GM19455 (cell line): ENCODE measurements at regions not wholly inside any gene's neighbourhood (a gene's known extent, or its start where the extent isn't known, plus 50 kb on each side); places are given as distances from the start of the nearest gene placed in this dataset.

Experiments
- ATAC-seq: cut with Tn5 transposase; IDR thresholded peaks from one replicate; pipeline ENCODE4 v1.9.1; 2021; ENCODE audit not compliant: unreplicated experiment

DNA sequence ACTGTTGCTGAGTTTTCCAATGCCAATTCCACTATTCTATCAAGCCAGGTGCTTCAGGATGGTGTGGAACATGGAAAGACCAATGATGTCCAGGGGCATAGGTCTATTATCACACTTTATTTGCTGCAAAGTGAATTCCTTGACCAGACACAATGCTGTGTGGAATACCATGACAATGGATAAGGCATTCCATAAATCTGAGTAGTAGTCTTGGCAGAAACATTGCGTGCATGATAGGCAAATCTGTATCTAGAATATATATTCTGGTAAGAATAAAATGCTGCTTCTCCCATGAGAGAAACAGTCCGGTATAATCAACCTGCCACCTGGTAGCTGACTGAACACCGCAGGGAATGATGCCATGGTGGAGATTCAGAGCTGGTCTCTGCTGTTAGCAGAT, 70.0 kb upstream of the ALDH1A3 start:
- no peak for ATAC-seq

GRCh38 chr15:100810229-100810628, 69.4 kb upstream of the ALDH1A3 start:
- no peak for ATAC-seq

DNA sequence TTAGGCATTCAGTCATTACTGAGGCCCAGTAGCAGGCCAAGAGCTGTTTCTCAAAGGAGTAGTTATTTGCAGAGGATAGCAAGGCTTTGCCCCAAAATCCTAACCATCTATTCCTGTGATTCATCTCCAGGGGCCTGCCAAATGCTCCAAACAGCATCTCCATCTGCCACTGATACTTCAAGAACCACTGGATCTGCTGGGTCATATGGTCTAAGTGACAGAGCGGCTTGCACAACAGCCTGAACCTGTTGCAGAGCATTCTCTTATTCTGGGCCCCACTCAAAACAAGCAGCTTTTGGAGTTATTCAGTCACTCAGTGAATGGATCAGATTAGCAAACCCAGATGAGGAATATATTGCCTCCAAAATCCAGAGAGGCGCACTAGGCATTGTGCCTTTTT, 68.8 kb upstream of the ALDH1A3 start:
- ATAC-seq, result no peak

DNA sequence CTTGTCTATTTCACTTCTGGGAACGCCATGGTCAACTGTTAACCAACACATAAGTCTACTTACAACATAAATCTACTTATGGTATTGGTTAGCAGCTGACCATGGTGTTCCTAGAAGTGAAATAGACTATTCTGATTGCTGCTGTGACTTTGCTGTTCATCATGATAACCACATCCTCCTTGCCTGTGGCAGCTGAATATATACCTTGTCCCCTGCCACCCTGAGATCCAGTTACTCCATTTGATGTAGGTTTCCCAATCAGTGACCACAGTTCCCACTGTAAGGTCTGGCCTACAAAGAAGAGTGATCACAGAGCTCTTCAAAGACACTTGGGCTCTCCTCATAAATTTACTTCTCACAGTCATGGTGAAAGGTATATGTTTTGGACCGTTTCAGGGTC, 66.8 kb upstream of the ALDH1A3 start:
- ATAC-seq, result no peak

GRCh38 chr15:100818927-100819326, 60.7 kb upstream of the ALDH1A3 start:
- ATAC-seq, result no peak

GRCh38 chr15:100820528-100820927, 59.1 kb upstream of the ALDH1A3 start:
- ATAC-seq, result no peak

- no peak for ATAC-seq
These were observed 58.3 kb upstream of the ALDH1A3 start for GRCh38 chr15:100821327-100821726.

DNA sequence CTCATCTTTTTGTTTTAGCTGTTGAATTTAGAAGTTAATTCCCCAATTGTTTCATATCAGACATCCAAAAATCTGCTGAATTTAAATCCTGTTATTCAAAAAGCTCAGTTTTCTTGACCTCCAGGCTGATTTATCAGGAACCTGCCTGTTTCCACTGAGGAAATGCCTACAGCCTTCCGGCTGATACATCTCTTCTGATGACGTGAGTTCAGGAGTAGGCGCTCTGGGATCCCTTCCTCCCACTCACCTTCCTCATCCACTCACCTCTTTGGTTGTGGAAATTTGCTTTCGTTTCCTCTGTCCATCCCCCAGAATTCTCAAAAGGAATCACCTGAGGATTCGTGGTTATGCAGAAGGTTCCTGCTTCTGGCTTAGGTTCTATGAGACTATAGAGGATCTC, 55.4 kb upstream of the ALDH1A3 start:
- no peak for ATAC-seq

DNA sequence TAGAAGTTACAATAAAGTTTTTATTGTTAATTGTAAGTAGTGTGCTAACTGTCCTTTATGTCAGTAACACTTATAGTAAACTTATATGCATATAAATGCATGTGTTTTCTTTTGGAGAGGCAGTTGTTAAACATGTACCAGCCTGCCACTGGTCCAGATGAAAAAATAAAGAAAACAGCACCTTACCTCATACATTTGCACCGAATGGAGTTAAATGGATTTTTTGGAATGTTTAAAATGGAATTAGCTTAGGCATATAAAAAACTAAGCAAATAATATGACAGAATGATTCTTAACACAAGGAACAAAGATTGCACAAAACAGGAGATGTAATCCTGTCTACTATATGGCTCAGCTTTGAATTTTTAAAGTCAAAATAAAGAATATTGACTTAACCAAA, 50.2 kb upstream of the ALDH1A3 start:
- ATAC-seq, result no peak
